ENCODE measurements at regions not wholly inside any gene's neighbourhood (a gene's known extent, or its start where the extent isn't known, plus 50 kb on each side); places are given as distances from the start of the nearest gene placed in this dataset.

DNA sequence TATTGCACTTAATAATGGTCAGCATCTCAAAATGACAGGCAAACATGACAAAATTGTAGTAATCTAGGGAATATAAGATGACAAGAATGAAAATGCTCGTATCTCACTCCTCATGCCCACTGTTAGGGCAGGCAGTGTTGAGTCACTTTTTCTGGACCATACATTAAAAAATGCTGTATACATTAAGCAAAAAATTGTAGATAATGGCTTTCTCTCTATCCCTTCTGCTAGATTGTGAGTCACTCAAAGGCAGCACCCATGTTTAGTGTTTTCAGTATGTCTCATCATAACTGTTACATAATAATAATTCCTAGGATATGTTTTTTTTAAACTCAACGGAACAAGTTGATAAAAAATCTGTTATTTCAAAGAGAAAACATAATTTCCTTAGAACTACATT is 199.3 kb downstream of the TENT5A start:
- TF ChIP-seq GATA2 (IDR thresholded peaks at IDR 0.05; ENCODE audit: low read depth, low read length) = no peak
- no peak for TF ChIP-seq GATA3 (IDR thresholded peaks at IDR 0.05; ENCODE audit: low read depth, low read length)
